ENCODE measurements at regions not wholly inside any gene's neighbourhood (a gene's known extent, or its start where the extent isn't known, plus 50 kb on each side); places are given as distances from the start of the nearest gene placed in this dataset.

DNA sequence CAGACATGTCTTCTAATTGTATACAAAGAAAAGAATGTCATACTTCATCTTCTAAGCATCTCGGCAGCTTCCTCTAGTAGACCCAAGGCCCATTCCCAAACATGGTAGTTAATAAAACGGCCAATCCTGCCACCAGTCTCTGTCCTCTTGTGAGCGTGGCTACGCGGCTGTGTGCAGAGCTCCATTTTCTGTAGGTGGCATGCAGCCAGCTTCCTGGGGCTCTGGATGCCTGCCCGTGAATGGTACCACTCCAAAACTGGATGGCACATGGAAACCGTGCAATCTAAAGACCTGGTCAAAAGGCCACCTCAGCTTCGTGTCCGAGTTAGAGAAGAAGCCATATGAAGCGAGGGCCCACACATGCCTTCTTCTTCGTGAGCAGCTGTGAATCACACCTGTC is 110.7 kb downstream of the SIPA1L2 start:
- no peak for DNase-seq

DNA sequence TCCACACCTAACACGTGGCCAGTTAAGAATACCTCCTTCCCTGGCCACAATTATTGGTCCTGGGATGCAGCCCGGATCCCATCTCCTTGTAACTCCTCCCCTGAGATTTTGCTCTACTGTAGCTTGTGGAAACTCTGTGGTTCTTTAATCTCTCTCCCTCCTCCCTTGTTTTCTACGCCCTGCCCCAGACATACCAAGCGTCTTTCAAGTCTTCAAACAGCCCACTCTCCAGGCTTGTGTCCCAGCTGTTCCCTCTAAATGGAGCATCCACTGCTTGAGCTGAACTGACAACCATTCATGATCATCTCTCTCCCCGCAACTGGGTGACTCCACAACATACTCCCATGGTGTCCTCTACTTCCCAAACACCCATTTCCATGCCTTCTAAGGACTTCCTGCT is 111.6 kb downstream of the SIPA1L2 start:
- DNase-seq = no peak

DNA sequence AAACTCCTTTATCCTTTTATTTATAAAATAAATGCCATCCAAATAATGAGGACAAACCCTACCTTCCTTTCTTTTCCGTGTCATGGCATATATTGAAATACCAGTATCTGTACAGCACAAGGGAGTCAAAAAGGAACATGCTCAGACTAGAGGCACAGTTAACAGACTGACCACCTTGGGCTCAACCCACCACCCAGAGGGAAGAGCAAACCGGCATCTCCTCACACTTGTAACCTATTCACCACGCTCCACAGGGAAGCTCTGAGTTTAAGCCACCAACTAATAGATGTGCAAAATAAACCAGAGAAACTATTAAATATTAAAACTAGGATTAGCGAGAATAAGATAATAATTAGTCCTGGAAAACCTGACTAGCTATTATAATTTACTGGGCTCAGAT is 112.7 kb downstream of the SIPA1L2 start:
- DNase-seq = no peak

DNA sequence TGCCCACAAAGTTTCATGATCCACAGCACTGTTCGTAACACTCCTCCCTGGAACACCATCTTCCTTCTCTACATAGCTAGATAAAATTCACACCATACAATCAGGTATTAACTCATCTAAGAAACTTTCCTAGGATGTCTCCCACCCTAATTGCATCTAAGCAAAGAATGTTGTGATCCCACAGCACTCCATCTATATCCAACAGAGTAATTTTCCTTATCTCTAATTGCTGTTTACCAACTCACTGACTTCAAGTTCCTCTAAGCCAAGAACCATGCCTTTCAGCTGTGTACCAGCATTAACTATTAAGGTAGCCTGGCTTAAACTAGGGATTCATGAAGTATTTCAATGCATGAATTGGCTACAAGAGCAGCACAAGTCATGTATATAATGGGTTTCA is 114.2 kb downstream of the SIPA1L2 start:
- no peak for DNase-seq

DNA sequence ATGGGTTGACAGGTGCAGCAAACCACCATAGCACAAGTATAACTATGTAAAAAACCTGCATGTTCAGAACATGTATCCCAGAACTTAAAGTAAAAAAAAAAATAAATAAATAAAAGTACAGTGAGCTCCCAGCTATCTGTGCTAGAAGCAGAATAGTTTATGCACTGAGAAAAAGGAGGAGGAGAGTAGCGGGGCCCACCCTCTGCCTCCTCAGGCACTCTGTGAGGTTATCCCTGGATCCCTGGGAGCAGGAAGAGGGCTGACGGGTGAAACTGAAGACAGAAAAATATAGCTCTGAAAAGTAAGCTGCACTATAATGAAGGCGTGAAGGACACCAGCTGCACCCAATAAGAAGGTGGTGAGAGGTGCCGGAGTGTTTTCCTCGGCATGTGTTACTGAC is 117.2 kb downstream of the SIPA1L2 start:
- no peak for DNase-seq

DNA sequence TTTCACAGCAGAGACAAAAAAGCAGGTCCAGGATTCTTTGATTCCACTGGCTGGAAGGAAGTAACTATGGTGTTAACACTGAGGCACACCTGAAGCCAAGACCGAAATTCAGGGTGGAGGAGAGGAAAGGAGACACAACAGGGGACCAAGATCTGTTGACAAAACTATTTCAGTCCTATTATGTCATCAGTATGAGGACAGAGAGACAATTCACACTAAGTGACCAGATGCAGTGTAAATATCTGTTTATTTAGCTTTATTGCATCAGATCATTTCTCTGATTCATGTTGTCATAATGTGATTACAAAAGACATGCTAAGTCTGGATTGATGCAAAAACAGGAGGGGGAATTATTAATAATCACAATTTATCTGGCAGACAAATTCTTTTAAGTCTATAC is 118.8 kb downstream of the SIPA1L2 start:
- DNase-seq = no peak

DNA sequence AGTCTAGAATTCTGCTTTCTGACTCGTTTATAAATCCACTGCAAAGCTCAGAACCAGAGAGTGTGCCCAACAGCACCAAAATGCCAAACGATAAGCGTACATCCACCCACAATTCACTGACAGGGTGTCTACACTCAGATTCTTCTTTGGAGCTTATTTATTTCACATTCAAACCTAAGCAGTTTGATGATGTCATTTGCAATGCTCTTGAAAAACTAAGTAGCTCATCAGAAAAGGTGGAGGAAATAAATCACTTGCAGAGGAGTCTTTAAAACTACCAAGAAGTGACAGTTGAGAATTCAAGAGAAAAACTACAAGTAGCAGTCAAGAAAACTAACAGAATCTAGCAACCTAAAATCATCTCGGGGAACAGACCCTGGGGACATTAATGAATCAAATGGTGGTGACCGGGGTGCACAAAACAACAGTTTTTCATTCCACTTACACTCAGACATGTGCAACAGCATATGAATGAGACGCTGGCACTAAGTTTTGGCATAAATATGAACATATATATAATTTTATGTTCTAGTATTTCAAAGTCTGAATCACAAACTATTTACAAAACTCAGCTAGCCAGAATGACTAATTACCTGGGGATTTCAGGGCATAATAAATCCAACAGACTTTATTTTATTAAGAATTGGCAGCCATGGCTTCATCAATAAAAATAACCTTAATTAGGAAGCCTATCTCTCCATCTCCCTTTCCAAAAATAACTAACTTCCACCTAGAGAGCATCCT is 119.4 kb downstream of the SIPA1L2 start:
- DNase-seq = no peak

DNA sequence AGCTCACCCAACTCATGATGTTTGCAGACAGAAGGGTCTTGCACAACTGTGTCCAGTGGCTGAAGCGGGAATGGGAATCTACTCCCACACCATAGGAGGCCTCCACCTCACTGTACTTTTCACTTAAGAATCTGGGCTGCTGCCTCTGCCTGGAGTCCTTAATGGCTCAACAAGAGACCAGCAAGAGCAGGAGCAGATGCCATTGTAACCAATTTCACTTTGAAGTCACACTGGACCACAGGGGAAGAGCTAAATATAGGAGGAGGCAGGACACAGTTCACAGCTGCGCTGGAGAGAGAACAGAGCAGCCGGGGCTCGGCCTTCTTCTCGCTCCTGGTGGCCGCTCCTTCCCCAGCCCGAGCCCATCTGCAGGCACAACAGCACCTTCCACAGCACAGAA is 120.4 kb downstream of the SIPA1L2 start:
- no peak for DNase-seq

DNA sequence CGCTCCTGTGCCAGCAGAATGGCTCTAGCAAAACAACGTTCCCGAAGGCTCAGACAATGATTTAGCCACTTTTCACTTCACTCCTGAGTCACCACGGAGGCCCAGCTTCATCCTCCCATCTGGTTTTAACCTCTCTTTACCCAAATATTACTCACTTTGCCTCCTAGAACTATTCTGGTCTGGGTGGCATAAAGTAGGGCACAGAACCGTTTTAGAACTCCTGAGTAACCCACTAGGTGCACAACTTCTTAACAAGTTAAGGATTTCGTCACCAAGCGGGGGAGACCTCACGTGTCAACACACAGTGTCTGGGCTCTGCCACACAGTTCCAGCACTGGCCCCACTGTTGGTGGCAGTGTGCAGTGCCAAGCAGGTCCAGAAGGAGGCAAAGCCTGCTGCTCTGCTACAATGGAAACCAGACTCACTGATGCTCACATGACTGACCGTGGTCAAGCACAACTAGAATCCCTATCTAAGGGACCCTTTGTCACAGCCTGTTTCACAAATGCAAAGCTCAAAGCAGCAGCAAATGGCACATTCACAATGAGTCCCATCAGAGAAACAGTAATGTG is 121.7 kb downstream of the SIPA1L2 start:
- DNase-seq = no peak

DNA sequence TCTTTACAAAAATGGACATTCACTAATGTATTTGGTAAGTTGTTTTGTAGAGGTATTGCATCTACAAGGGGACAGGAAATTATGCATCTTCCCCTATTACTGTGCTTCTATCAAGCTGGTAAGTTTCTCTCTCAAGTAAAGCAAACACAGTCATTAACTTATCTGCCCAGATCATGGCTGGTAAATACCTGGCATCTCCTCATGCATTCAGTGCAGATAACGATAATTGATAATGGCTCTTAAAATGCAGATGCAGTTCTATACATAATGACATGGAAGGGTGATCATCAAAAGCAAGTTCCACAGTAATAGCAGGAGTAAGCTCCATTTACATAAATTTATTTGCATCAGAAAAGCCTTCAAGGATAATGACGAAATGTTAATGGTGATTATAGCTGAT is 122.4 kb downstream of the SIPA1L2 start:
- no peak for DNase-seq

DNA sequence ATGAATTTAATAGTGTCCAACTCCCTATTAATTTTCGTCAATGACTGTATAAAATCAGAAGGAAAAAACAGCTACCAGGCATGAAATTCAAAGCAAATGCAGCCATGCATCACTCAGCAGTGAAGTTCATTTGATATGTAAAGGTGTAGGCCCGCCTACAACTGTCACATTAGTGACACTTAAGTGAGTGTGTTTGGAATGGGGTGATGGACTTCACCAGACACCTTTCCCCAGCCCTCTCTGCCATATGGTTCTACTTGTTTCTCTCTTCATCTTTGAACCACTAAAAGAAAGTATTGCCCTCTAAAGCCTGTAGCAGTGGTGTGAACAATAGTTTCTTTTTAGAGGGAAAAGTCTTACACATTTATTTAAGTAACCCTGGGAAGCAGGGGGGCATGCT is 124.0 kb downstream of the SIPA1L2 start:
- DNase-seq = no peak

DNA sequence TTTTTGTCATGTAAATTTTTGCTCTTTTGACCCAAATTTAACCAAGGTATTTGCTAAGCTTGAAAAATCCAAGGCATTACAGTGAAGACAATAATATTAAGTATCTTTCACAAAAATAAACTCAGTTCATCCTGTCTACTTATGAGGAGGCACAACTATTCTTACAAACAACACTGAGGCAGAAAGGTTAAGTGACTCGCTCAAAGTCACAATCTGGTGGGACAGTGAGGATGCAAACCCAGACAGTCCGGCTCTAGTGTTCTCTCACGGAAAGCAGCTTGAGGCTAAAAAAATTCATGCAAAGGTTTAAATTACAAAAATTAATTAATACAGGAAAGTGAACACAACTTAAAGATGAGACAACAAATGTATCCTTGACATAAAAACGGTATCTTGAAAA is 125.3 kb downstream of the SIPA1L2 start:
- DNase-seq = no peak

DNA sequence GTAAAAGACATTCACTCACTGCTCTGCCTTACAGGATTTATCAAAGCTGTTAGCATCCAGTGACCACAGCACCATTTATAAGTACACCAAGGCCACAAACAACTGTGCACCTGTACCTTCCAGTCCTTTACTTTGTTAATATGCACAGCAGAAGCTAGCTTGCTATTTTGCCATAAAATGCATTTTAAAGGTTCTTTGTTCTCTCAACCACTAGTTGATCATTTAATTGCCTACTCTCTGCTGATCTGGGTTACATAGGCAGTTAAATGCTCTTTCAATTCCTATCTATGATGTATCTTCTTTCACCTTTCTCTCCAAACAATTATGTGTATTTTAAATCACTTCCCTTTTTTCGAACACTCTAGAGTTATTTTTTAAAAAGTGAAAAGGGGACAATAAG is 126.4 kb downstream of the SIPA1L2 start:
- DNase-seq = no peak

DNA sequence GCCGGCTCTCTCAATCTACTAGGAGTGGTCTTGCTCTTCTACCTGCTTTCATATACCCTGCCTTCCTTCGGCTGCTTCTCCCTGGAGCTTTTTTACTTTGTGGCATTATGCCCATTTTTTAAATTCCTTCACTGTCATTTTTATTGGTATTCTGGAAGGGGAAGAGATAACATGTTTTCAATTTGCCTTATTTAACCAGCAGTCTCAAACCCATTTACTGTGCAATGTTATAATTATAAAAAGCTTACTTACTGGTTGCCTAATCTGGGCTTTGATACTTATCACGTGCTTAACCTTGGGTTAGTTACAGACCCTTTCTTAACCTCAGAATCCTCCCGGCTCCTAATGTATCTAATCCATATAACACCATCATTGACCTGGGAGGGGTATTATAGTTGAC is 128.1 kb downstream of the SIPA1L2 start:
- no peak for DNase-seq

DNA sequence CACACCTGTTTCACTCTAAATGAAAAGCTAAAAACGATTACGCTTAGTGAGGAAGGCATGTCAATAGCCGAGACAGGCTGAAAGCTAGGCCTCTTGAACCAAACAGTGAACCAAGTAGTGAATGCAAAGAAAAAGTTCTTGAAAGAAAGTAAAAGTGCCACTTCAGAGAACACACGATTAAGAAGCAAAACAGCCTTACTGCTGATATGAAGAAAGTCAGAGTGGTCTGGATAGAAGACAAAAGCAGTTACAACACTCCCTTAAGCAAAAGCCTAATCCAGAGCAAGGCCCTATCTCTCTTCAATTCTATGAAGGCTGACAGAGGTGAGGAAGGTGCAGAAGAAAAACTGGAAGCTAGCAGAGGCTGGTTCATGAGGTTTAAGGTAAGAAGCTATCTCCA is 130.7 kb downstream of the SIPA1L2 start:
- DNase-seq = no peak

DNA sequence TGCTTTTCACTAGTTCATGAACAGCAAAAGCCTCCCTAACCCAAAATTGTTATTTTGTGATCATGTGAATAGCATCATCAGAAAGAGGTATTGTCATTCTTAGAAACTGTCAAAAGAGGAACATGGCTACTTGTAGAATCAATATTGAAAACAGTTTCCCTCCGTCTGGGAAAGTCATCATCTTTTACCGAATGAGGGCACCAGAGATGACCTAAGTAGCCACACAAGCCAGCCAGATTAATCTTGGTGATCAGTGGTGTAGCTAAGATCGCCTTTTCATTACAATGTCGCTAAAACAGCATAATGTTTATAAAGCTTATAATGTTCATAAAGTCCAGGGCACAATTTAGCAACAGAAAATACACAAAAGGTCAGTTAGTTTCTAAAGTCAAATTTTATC is 136.1 kb downstream of the SIPA1L2 start:
- no peak for DNase-seq

DNA sequence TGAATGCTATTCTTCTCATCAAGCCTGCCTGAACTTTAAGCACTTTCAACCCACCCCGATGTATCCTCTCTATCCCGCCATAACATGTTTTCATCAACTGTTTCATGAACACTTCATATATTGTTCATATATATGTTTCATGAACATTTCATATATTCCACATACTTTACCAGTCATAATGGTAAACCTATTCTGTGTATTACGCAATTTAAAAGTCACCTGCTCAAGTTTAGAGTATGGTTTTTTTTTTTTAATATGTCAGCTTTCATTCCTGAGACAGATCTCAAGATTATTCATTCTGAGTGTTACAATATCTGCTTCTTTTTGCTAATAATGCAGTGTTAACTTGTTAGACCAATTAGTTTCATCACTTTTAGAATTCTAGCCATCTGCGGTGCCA is 140.7 kb downstream of the SIPA1L2 start:
- no peak for DNase-seq

DNA sequence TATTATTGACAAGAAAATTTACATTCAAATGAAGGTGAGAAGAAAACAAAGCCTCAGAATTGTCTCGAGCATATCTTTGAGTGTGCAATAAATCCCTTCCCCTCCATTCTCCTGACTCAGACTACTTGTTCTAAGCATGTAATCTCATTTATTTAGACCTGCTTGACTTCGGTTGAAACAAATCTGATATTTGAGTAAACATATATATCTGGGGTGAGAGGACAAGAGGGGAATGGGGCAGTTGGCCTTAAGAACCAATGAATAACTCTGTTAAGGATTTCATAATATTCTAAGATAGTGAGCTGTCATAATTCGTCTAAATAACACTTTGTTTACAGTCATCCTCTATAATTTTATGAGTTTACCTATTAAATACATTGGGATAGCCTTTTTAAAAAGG is 142.7 kb downstream of the SIPA1L2 start:
- DNase-seq = no peak

DNA sequence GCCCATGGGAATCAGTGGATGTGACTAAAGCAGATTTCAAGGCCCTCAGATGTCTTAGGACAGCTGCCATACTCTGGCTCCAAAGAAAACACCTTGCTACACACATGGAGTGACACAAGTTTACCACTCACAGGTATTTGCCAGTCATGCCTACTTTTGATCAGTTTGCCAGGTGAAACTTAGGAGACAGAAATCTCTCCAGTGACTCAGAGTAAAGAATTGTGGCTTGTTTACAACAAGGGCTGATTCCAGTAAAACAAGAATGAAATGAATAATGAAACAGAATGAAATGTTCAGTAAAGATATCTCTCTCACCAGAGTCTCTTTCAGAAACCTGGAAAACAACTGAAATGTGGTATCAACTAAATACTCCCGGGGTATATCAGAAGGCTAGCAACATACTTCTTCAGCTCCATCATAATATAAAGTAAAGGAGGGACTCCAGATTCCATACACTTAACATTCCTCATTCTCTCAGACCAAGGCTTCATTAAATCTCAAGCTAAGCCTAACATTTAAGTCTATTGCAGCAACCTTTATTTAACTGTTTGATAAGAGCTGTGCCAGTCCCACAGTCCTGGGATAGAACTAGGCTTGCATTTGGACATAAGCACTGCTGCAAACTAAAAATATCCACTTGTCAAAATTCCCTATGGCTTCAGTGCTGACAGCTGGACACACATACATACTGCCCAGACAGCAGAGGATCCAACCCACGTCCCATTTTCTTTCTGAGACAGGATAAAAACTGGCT is 143.3 kb downstream of the SIPA1L2 start:
- no peak for DNase-seq

DNA sequence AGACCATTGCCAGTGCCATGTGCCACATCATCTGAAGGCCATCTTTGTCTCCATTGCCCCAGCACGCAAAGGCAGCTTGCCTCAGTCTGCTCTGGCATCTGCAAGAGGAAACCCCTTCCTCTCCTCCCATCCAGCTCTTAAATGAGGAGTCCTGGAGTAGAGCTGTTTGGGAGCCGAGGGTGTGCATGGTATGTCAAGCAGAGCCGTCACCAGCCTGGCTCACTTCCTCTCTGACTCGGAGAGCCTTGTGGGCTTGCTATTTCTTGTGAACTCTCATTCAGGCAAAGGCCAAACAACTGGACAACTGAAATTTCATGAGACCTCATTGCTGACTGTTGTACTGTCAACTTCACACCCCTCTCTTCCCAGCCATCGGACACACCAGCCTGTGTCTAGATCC is 143.9 kb downstream of the SIPA1L2 start:
- DNase-seq = no peak

DNA sequence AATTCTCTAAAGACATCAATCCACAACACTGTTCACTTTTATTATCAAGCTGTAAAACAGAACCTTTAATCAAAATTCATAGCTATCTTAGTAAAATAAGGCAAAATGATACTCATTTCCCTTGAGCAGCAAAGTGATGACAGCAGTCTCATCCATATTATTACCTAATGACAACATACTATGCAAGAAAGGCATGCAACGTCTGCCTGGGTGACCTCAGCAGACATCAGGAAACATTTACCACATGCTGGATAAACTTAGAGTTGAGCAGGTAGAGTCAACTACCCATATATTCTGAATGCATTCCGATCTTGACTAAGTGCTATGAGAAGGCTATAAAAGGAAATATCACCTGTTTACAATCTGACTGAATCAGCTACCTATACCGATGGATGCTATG is 145.1 kb downstream of the SIPA1L2 start:
- no peak for DNase-seq

DNA sequence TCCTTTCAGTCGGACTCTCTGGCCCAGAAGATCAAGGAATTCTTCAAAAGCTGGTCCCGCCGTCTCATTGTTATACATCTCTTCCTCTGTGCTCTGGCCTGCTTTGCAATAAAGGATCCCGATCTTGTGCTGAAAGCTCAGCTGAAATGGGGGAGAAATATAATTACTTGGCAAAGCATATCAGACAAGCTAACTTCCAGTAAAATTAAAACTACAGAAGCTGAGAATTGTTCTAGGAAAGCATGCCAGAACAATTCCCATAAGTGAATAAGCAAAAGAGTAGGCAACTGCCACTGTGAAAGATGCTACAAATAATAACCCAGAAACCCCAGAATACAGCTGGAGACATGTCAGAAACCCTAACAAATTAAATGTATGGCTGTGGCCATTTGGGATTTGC is 146.1 kb downstream of the SIPA1L2 start:
- DNase-seq = no peak

DNA sequence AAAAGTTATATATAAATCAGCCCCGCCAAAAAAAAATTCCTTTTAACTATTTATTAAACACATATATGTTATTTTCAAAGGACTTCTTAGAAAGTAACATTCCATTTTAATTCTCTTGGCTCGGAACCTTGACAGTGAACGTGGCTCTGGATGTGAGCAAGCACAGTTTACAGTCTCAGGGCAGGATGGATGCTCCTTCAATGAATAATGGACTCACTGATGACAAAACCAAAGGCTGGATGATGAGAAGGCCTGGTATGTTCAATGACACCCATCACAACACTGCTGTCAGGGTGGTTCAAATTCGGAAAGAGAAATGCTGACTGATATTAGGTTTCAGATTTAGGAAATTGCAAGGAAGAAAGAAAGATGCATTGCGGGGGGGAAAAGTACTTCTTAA is 148.8 kb downstream of the SIPA1L2 start:
- no peak for DNase-seq

DNA sequence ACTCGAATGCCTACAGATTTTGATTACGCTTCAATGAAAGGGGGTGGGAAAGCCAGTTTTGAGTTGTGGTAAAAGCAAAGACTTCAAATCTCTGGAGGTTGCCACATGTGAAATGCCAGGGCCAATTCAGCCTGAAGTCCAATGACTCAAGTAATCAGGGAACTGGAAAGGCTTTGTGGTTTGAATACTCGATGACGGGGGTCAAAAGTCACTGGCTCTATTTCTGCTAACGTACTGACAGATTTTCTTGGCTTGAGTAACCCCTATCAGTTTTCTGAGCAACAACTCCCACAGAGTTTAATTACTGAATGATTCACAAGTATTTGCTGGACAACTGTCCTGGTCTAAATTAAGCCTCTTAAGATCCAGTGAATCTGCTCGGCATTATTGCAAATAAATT is 152.2 kb downstream of the SIPA1L2 start:
- no peak for DNase-seq
